Neural cell (in vitro differentiated cells): ENCODE measurements at regions not wholly inside any gene's neighbourhood (a gene's known extent, or its start where the extent isn't known, plus 50 kb on each side); places are given as distances from the start of the nearest gene placed in this dataset.

Experiments
- CTCF ChIP-seq: fragments of 450-650 bp; IDR thresholded peaks from 2 replicates; pipeline ENCODE4 v1.5.1; 2014; ENCODE audit warnings: antibody characterized with exemption, mild to moderate bottlenecking, moderate library complexity; ENCODE audit not compliant: poor library complexity, severe bottlenecking
- EP300 ChIP-seq: fragments of 450-650 bp; conservative IDR thresholded peaks from 2 replicates; pipeline ENCODE4 v1.6.1; 2014; ENCODE audit warnings: antibody characterized with exemption, mild to moderate bottlenecking, moderate library complexity; ENCODE audit not compliant: poor library complexity, severe bottlenecking
- EZH2 ChIP-seq: fragments of 200-600, 300-800 bp; shearing (Covaris generic), sonication (generic); IDR thresholded peaks from 2 replicates; pipeline ENCODE4 v1.6.1; 2014; ENCODE audit warnings: antibody characterized with exemption, low read length, borderline replicate concordance, mild to moderate bottlenecking; ENCODE audit not compliant: insufficient read depth, poor library complexity, severe bottlenecking
- RAD21 ChIP-seq: fragments of 450-650 bp; conservative IDR thresholded peaks from 2 replicates; pipeline ENCODE4 v1.6.1; 2014; ENCODE audit warnings: antibody characterized with exemption, mild to moderate bottlenecking, moderate library complexity
- REST ChIP-seq: IDR thresholded peaks from 2 replicates; pipeline ENCODE4 v1.6.1; 2012; ENCODE audit warnings: borderline replicate concordance
- TAF1 ChIP-seq: IDR thresholded peaks from 2 replicates; pipeline ENCODE4 v1.6.1; 2012; ENCODE audit warnings: low read depth

- no peak for TF ChIP-seq CTCF
- no peak for TF ChIP-seq EZH2
- TF ChIP-seq EP300: no peak
- TF ChIP-seq RAD21: no peak
- no peak for TF ChIP-seq REST
- no peak for TF ChIP-seq TAF1
Measured at GRCh38 chr14:30373053-30373452, 185.9 kb upstream of the G2E3 start.
